ENCODE measurements at regions not wholly inside any gene's neighbourhood (a gene's known extent, or its start where the extent isn't known, plus 50 kb on each side); places are given as distances from the start of the nearest gene placed in this dataset.

GRCh38 chr10:130577039-130577438, 440.8 kb downstream of the GLRX3 start:
- intact Hi-C loops (cut with micrococcal nuclease) = no loop called here
- no peak for DNase-seq (ENCODE audit: unreplicated experiment)
- ChIA-PET POLR2A (no interaction called here), CTCF (interaction anchor here (0.6 kb wide), 1 partner anchor 157 kb away, joined by 3 read pairs; no protein-coding TSS in a partner anchor)
- no peaks in the 10 kb centered on the region for H3K36me3 Mint-ChIP-seq (ENCODE audit: insufficient read depth, unreplicated experiment)
- H3K4me3 Mint-ChIP-seq (ENCODE audit: unreplicated experiment) = no peak overlapping the region
- H3K27me3 Mint-ChIP-seq (ENCODE audit: insufficient read depth, unreplicated experiment) = peaks cover 22% of the 10 kb centered on the region
- no peak for TF ChIP-seq CTCF (IDR thresholded peaks at IDR 0.05; ENCODE audit: unreplicated experiment)
- BruUV-seq (replicated peaks) = no TSS peak
- no peaks in the 10 kb centered on the region for H3K4me1 Mint-ChIP-seq (ENCODE audit: insufficient read depth, unreplicated experiment)
- H3K9me3 Mint-ChIP-seq (ENCODE audit: unreplicated experiment) = peaks cover 27% of the 10 kb centered on the region
- no peak overlapping the region for H3K27ac Mint-ChIP-seq (ENCODE audit: low read depth, unreplicated experiment)

- Mint-ChIP-seq H3K27me3 (ENCODE audit: insufficient read depth, unreplicated experiment) (peaks cover 22% of the 10 kb centered on the region), H3K4me1 (ENCODE audit: insufficient read depth, unreplicated experiment) (no peaks in the 10 kb centered on the region), H3K4me3 (ENCODE audit: unreplicated experiment) (no peak overlapping the region), H3K9me3 (ENCODE audit: unreplicated experiment) (peaks cover 21% of the 10 kb centered on the region), H3K27ac (ENCODE audit: low read depth, unreplicated experiment) (no peak overlapping the region), H3K36me3 (ENCODE audit: insufficient read depth, unreplicated experiment) (no peaks in the 10 kb centered on the region)
- intact Hi-C loops (cut with micrococcal nuclease) = no loop called here
- no peak for TF ChIP-seq CTCF (IDR thresholded peaks at IDR 0.05; ENCODE audit: unreplicated experiment)
- ChIA-PET CTCF (no interaction called here), POLR2A (no interaction called here)
- DNase-seq (ENCODE audit: unreplicated experiment) = no peak
- no TSS peak for BruUV-seq (replicated peaks)
These were observed 442.5 kb downstream of the GLRX3 start for GRCh38 chr10:130578532-130579289.

GRCh38 chr10:130579913-130580312, 443.7 kb downstream of the GLRX3 start:
- no peak overlapping the region for H3K4me3 Mint-ChIP-seq (ENCODE audit: unreplicated experiment)

GRCh38 chr10:130580975-130581374, 444.8 kb downstream of the GLRX3 start:
- ChIA-PET POLR2A (no interaction called here), CTCF (no interaction called here)
- no peak overlapping the region for H3K4me3 Mint-ChIP-seq (ENCODE audit: unreplicated experiment)
- H3K27ac Mint-ChIP-seq (ENCODE audit: low read depth, unreplicated experiment) = no peak overlapping the region
- intact Hi-C loops (cut with micrococcal nuclease) = no loop called here
- H3K4me1 Mint-ChIP-seq (ENCODE audit: insufficient read depth, unreplicated experiment) = no peaks in the 10 kb centered on the region
- BruUV-seq (replicated peaks) = no TSS peak
- no peaks in the 10 kb centered on the region for H3K36me3 Mint-ChIP-seq (ENCODE audit: insufficient read depth, unreplicated experiment)
- peaks cover 12% of the 10 kb centered on the region for H3K9me3 Mint-ChIP-seq (ENCODE audit: unreplicated experiment)
- no peak for TF ChIP-seq CTCF (IDR thresholded peaks at IDR 0.05; ENCODE audit: unreplicated experiment)
- no peak for DNase-seq (ENCODE audit: unreplicated experiment)
- peaks cover 4% of the 10 kb centered on the region for H3K27me3 Mint-ChIP-seq (ENCODE audit: insufficient read depth, unreplicated experiment)

More at GRCh38 chr10:130579913-130580312, 443.7 kb downstream of the GLRX3 start:
- no peak for TF ChIP-seq CTCF (IDR thresholded peaks at IDR 0.05; ENCODE audit: unreplicated experiment)
- peaks cover 21% of the 10 kb centered on the region for H3K9me3 Mint-ChIP-seq (ENCODE audit: unreplicated experiment)
- intact Hi-C loops (cut with micrococcal nuclease) = no loop called here
- H3K36me3 Mint-ChIP-seq (ENCODE audit: insufficient read depth, unreplicated experiment) = no peaks in the 10 kb centered on the region
- ChIA-PET POLR2A (no interaction called here), CTCF (interaction anchor here (1.1 kb wide), 1 partner anchor 10 kb away, joined by 3 read pairs; no protein-coding TSS in a partner anchor)
- H3K27me3 Mint-ChIP-seq (ENCODE audit: insufficient read depth, unreplicated experiment) = peaks cover 14% of the 10 kb centered on the region
- H3K4me1 Mint-ChIP-seq (ENCODE audit: insufficient read depth, unreplicated experiment) = no peaks in the 10 kb centered on the region
- H3K27ac Mint-ChIP-seq (ENCODE audit: low read depth, unreplicated experiment) = no peak overlapping the region
- no TSS peak for BruUV-seq (replicated peaks)
- no peak for DNase-seq (ENCODE audit: unreplicated experiment)

Data from MCF 10A (cell line).